GM13976 (cell line): ENCODE measurements at regions not wholly inside any gene's neighbourhood (a gene's known extent, or its start where the extent isn't known, plus 50 kb on each side); places are given as distances from the start of the nearest gene placed in this dataset.

Experiments used
- DNase-seq: peaks from one replicate; pipeline ENCODE4 v3.0.0; 2012; ENCODE audit warnings: low spot score
- in situ Hi-C: fragments of 300-500 bp; cut with MboI; formaldehyde crosslinking; loops from one replicate; pipeline ENCODE4 v1.12.0; 2022; ENCODE audit warnings: low sequenced_read_pairs, mixed read lengths, inconsistent platforms; ENCODE audit not compliant: unreplicated experiment
- TF ChIP-seq, protein P1 (sequence below): IDR thresholded peaks from 2 replicates; pipeline ENCODE4 v1.5.1; 2012; ENCODE audit warnings: borderline replicate concordance, mild to moderate bottlenecking; ENCODE audit not compliant: insufficient read depth; ENCODE audit errors: extremely low read depth, missing control alignments, control extremely low read depth

- in situ Hi-C loops, result no loop called here
- TF ChIP-seq, protein P1, sequence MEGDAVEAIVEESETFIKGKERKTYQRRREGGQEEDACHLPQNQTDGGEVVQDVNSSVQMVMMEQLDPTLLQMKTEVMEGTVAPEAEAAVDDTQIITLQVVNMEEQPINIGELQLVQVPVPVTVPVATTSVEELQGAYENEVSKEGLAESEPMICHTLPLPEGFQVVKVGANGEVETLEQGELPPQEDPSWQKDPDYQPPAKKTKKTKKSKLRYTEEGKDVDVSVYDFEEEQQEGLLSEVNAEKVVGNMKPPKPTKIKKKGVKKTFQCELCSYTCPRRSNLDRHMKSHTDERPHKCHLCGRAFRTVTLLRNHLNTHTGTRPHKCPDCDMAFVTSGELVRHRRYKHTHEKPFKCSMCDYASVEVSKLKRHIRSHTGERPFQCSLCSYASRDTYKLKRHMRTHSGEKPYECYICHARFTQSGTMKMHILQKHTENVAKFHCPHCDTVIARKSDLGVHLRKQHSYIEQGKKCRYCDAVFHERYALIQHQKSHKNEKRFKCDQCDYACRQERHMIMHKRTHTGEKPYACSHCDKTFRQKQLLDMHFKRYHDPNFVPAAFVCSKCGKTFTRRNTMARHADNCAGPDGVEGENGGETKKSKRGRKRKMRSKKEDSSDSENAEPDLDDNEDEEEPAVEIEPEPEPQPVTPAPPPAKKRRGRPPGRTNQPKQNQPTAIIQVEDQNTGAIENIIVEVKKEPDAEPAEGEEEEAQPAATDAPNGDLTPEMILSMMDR, result no peak
- no peak for DNase-seq
These were observed 563.3 kb upstream of the SORCS1 start for GRCh38 chr10:107727767-107728317.

- TF ChIP-seq, protein P1, result no peak
- in situ Hi-C loops, result no loop called here
- no peak for DNase-seq
These were observed 554.4 kb upstream of the SORCS1 start for GRCh38 chr10:107718864-107719263.

GRCh38 chr10:107717046-107717445 lies 552.5 kb upstream of the SORCS1 start:
- DNase-seq, result no peak
- in situ Hi-C loops, result no loop called here
- TF ChIP-seq, protein P1, result no peak

DNA sequence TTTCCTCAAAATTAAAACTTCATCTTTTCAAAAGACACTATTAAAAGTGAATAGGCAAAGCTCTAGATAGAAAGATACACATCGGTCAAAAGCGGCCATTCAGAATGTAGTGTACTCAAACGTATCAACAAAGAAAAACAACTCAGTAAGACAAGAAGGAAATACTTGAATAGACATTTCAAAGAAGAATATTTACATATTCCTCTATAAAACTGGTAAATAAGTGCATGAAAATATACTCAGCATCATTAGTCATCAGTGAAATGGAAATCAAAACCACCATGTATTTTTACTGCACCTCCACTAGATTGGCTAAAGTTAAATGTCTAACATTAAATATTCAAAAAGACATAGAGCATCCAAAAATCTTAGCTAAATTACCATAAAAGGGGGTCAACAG lies 551.1 kb upstream of the SORCS1 start:
- in situ Hi-C loops, result no loop called here
- DNase-seq, result no peak
- TF ChIP-seq, protein P1, result no peak

- in situ Hi-C loops, result no loop called here
- DNase-seq, result no peak
- TF ChIP-seq, protein P1, result no peak
These were observed 544.5 kb upstream of the SORCS1 start for GRCh38 chr10:107708981-107709380.

DNA sequence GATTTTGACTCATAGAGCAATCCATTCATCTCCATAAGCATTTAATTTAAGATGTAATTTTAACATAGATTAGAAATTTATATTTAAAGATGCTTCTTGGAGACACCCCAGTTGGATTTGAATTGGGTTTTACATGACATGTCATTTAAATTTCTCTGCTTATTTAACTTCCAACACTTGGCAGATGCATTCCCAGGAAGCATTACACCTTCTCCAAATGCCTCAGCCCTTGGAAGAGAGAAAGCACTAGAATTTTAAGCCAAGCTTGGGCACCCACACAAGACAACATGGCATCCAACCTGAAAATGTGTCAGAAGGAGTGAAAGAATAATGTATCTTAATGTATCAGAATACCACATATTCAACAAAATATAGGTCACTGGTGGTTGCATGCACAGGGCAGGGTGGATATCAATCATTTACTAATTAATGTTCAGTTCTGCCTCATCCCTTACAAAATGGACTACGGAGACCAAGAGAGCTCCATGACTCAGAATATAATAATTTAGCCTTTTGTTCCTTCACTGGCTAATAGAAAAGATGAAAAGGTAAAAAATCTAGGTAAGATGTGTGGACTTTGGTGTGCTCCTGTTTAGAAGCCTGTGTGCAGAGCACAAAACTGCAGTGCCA lies 541.7 kb upstream of the SORCS1 start:
- in situ Hi-C loops, result no loop called here
- no peak for DNase-seq
- TF ChIP-seq, protein P1, result no peak
